Brain microvascular endothelial cell (primary cell): ENCODE measurements at regions not wholly inside any gene's neighbourhood (a gene's known extent, or its start where the extent isn't known, plus 50 kb on each side); places are given as distances from the start of the nearest gene placed in this dataset.

ENCODE experiments used
- DNase-seq: peaks from one replicate; pipeline ENCODE4 v3.0.0-alpha.2; 2020
- H3K27ac ChIP-seq: fragments of 250-450 bp; sonication (Bioruptor Pico); 2 replicates; pipeline ENCODE4 v1.5.1; 2020; ENCODE audit warnings: mild to moderate bottlenecking, moderate library complexity
- H3K27me3 ChIP-seq: fragments of 250-450 bp; sonication (Bioruptor Pico); replicated peaks from 2 replicates; pipeline ENCODE4 v1.5.1; 2020; ENCODE audit warnings: mild to moderate bottlenecking
- H3K36me3 ChIP-seq: fragments of 250-450 bp; sonication (Bioruptor Pico); replicated peaks from 2 replicates; pipeline ENCODE4 v1.5.1; 2020; ENCODE audit warnings: mild to moderate bottlenecking
- H3K4me3 ChIP-seq: 2 replicates; pipeline ENCODE4 v1.5.1; 2011; ENCODE audit warnings: low read depth, mild to moderate bottlenecking, control low read depth, low read length, moderate library complexity
- in situ Hi-C: cut with HindIII; loops from 2 replicates; pipeline ENCODE4 v1.10.0; 2017; ENCODE audit warnings: low sequenced_read_pairs, low pct_ligation_motif_present
- TF ChIP-seq, protein P1 (sequence below): IDR thresholded peaks from 2 replicates; pipeline ENCODE4 v1.5.1; 2011; ENCODE audit warnings: low read depth, mild to moderate bottlenecking, moderate library complexity, low read length, control low read depth, inconsistent platforms; ENCODE audit errors: missing control alignments

DNA sequence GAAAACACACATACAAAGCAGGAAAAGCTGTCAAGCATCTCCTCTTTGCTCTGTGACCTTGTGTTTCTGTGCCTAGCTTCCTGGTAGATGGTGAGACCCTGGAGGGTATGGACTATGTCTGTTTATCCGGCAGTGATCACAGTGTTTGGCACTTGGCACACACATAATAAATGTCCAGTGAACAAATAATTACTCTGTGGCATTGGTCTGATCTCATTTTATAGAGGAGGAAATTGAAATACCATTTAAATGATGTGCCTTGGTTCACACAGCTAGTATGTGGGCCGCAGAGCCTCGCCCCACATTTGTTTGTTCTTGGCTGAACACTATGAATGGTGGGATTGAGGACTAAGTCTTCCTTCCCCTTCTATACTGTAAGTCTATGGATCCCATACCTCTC is 104.7 kb upstream of the SPON1 start:
- DNase-seq: no peak
- Histone ChIP-seq H3K27ac (no peak overlapping the region), H3K36me3 (no peaks in the 10 kb centered on the region), H3K4me3 (no peak overlapping the region), H3K27me3 (no peaks in the 10 kb centered on the region)
- in situ Hi-C loops: no loop called here
- TF ChIP-seq, protein P1, sequence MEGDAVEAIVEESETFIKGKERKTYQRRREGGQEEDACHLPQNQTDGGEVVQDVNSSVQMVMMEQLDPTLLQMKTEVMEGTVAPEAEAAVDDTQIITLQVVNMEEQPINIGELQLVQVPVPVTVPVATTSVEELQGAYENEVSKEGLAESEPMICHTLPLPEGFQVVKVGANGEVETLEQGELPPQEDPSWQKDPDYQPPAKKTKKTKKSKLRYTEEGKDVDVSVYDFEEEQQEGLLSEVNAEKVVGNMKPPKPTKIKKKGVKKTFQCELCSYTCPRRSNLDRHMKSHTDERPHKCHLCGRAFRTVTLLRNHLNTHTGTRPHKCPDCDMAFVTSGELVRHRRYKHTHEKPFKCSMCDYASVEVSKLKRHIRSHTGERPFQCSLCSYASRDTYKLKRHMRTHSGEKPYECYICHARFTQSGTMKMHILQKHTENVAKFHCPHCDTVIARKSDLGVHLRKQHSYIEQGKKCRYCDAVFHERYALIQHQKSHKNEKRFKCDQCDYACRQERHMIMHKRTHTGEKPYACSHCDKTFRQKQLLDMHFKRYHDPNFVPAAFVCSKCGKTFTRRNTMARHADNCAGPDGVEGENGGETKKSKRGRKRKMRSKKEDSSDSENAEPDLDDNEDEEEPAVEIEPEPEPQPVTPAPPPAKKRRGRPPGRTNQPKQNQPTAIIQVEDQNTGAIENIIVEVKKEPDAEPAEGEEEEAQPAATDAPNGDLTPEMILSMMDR: no peak

DNA sequence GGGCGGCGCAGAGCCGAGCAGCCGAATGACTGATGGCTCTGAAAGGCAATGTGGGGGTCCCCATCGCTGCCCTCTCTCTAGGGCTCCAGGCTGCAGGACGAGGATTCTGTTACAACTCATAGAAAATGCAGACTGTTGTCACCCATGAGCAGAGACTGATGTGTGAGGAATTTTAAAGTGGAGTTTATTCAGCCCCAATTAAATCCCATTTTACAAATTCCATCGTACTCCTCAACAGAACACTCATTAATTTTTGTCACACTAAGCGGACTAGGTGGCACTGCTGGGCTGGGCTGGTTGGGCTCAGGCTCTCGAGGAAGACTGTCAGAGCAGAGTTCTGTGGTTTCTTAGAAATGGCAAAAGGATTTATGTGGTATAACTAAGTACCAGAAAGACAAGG is 102.6 kb upstream of the SPON1 start:
- H3K4me3 ChIP-seq: no peak overlapping the region
- no peak for DNase-seq
- TF ChIP-seq, protein P1: no peak
- in situ Hi-C loops: no loop called here
- H3K27me3 ChIP-seq: no peaks in the 10 kb centered on the region
- no peak overlapping the region for H3K27ac ChIP-seq
- H3K36me3 ChIP-seq: no peaks in the 10 kb centered on the region

DNA sequence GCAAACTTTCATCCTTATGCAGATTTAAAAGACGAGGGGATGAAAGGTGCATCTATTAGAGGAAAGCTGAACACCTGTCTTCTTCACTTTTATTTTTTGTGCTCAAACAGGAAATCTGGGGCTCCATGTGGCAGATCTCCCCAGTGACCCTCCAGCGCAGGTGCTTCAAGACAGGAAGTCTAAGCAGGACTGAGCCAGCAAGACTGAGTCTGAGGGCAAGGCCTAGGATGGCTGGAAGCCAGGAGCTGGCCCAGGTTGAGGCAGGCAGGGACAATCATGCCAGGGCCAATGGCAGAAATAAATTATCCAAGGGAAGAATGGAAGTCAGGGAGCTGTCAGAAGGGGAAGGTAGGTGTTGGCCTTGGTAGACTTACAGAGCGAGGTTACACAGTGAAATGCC is 101.1 kb upstream of the SPON1 start:
- in situ Hi-C loops: no loop called here
- Histone ChIP-seq H3K27ac (no peak overlapping the region), H3K4me3 (no peak overlapping the region), H3K36me3 (no peaks in the 10 kb centered on the region), H3K27me3 (no peaks in the 10 kb centered on the region)
- DNase-seq: no peak
- TF ChIP-seq, protein P1: no peak

DNA sequence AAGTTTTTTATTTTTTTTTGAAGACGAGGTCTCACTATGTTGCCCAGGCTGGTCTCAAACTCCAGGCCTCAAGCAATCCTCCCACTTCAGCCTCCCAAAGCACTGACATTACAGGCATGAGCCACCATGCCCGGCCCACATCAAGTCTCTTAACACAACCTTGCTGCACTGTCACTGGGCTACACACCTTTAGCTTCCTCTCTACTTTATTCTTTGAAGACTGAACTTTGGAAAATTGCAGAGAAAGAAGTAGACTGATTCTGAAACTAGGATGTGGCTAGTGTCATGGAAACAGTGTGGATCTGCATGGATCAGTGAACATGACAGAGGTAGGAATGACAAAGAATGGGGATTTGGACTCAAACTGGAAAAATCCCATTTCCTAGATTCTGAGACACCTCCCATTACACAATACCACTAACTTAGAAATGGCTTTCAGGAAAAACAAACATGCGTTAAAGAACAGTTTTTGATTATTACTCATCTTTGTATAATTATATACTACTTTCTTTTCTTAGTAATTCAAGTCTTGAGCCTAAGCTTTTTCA is 99.6 kb upstream of the SPON1 start:
- Histone ChIP-seq H3K4me3 (no peak overlapping the region), H3K36me3 (no peaks in the 10 kb centered on the region), H3K27ac (no peak overlapping the region), H3K27me3 (no peaks in the 10 kb centered on the region)
- TF ChIP-seq, protein P1: no peak
- in situ Hi-C loops: no loop called here
- DNase-seq: no peak

DNA sequence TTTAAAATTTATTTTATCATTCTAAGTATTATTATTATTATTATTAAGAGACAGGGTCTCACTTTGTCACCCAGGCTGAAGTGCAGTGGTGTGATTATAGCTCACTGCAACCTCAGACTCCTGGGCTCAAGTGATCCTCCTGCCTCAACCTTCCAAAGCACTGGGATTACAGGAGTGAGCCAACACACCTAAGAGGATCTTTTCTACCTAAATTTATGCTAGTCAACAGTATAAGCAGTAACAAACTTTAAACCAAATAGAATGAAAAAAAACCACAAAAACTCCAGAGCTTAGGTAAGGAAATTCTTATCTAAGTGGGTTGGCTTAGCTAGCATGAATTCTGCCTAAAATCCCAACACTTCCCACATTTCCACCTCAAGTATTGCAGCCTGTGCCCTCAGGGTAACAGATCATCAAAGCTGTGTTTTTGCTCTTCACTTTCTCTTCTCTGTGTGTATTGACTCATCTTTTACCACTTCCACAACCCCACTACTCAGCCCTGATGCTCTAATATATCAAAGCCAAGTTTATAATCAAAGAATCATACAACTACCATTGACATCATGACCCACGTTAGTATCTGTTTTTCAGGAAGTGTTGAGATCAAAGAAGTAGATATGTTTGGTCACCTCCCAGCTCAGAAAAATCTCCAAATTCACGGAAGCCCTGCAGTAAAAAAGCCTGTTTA is 93.7 kb upstream of the SPON1 start:
- TF ChIP-seq, protein P1: no peak
- H3K27ac ChIP-seq: no peak overlapping the region
- in situ Hi-C loops: no loop called here
- no peaks in the 10 kb centered on the region for H3K27me3 ChIP-seq
- no peak overlapping the region for H3K4me3 ChIP-seq
- H3K36me3 ChIP-seq: no peaks in the 10 kb centered on the region
- DNase-seq: no peak
